ENCODE measurements at regions not wholly inside any gene's neighbourhood (a gene's known extent, or its start where the extent isn't known, plus 50 kb on each side); places are given as distances from the start of the nearest gene placed in this dataset.

DNA sequence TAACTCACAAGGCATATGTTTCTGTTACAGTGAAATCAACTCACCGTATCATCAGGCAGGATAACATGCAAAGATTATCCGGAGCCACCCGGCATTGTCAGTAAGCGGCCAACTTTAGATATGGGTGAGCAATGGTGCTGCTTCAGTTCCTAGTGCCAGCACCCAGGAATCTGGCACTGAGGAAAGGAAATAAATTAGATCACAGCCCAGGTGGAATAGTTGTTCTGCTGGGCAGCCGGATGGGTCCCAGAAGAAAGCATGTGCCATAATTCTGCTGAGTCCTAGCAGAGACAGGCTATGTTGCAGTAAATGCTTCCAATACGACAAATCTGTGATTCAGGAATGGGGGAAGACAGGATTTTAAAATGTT lies 183.6 kb upstream of the SPTLC3 start:
- TF ChIP-seq GATA3 (IDR thresholded peaks at IDR 0.05; ENCODE audit: low read depth, low read length) (no peak), GATA2 (IDR thresholded peaks at IDR 0.05; ENCODE audit: low read depth, low read length) (no peak)

All from SH-SY5Y (cell line).